ENCODE measurements at regions not wholly inside any gene's neighbourhood (a gene's known extent, or its start where the extent isn't known, plus 50 kb on each side); places are given as distances from the start of the nearest gene placed in this dataset.
"Not testable (repeated sequence)": the region's sequence is repeated elsewhere in the genome, so short reads cannot be mapped to it uniquely, and the experiment has no call there.

DNA sequence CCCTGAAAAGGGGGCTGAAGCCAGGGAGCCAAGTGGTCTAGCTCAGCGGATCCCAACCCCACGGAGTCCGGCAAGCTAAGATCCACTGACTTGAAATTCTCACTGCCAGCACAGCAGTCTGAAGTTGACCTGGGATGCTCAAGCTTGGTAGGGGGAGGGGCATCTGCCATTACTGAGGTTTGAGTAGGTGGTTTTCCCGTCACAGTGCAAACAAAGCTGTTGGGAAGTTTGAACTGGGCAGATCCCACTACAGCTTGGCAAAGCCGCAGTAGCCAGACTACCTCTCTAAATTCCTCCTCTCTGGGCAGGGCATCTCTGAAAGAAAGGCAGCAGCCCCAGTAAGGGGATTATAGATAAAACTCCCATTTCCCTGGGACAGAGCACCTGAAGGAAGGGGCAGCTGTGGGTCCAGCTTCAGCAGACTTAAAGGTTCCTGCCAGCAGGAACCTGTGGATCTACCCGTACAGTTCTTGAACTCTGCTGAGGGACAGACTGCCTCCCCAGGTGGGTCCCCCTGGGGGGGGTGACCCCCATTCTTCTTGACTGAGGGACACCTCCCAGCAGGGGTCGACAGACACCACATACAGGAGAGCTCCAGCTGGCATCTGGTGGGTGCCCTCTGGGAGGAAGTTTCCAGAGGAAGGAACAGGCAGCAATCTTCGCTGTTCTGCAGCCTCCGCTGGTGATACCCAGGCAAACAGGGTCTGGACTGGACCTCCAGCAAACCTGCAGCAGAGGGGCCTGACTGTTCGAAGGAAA is 156.4 kb upstream of the ETV3 start:
- not testable (repeated sequence) for DNase-seq (ENCODE audit: extremely low read depth, low read depth, low spot score)

DNA sequence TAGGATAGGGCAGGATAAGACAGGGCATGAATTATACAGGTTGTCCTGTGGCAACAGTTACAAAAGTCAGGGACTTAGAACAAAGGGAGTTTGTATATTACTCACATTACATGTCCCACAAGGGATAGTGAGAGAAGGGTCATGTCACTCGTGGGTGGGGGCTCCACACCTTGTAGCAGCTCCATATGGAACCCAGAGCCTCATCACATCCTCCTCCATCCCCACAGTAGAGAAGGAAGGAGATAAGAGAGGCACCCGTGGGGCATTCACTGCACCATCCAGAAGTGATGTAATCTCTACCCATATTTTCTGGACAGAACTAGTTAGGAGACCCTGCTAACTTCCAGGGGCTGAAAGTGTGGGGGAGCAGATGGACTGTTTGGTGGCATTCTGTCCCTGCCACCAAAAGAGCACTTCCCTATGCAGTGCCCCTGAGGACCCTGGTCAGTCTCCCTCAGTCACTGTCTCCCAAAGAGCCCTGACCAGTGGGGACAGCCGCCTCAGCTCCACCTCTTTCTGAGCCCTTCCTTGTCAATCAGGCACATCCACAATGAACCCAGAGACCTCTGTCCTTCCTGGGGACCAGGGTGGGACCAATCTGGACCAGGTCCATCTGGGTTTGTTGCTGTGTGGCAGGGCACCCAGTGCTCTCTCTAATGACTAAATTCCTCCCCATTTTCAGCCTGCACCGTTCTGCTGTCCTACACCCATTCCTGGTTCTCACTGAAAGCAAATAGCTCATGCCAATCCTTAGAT is 154.8 kb upstream of the ETV3 start:
- no peak for DNase-seq (ENCODE audit: extremely low read depth, low read depth, low spot score)

- no peak for DNase-seq (ENCODE audit: extremely low read depth, low read depth, low spot score)
Observed at GRCh38 chr1:157292302-157292701, 154.1 kb upstream of the ETV3 start.

DNA sequence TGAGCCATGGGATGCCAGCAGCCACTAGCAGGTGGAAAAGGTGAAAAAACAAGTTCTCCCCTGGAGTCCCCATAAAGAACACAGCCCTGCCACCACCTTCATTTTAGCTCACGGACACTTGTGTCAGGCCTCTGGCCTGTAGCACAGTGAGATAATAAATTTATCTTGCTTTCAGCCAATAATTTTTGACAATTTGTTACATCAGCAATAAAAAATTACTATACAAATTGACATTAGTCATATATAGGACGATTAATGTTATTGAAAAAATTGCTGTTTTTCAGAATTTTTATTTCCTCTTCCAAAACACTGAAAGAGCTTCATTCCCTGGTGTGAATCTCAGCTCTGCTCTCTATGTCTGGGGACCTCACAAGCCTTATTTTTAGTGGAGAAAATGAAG is 152.9 kb upstream of the ETV3 start:
- no peak for DNase-seq (ENCODE audit: extremely low read depth, low read depth, low spot score)

DNA sequence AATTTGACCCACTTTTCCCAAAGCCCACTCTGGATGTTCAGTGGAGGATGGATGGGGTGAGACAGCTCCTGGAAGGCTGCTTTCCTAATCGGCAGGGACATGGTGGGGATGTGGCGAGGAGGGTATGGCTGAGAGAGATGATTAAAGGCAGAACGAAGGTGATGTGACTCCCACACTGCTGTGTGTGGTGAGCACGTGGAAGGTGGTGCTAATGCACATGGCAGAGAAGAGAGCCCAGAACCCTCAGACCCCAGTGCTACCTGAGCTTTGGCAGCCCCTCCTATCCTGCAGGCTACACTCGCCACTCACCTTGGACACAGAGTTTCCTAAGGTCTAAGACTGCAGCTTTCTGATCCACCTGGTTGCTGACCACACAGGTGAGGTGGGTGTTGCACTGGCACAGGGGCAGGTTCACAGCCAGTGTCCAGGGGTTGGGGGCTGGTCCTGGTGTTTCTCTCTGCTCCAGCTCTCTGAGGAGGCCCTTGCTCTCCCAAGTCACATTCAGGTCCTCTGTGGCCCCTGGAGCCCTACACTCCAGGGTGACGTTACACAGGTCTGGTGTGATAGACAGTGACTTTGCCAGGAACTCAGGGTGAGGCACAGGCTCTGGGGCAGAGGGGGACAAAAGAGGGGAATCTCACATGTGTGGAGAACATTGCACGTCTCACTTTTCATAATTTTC is 151.4 kb upstream of the ETV3 start:
- no peak for DNase-seq (ENCODE audit: extremely low read depth, low read depth, low spot score)

GRCh38 chr1:157288996-157289395 is 150.8 kb upstream of the ETV3 start:
- DNase-seq (ENCODE audit: extremely low read depth, low read depth, low spot score): no peak

DNA sequence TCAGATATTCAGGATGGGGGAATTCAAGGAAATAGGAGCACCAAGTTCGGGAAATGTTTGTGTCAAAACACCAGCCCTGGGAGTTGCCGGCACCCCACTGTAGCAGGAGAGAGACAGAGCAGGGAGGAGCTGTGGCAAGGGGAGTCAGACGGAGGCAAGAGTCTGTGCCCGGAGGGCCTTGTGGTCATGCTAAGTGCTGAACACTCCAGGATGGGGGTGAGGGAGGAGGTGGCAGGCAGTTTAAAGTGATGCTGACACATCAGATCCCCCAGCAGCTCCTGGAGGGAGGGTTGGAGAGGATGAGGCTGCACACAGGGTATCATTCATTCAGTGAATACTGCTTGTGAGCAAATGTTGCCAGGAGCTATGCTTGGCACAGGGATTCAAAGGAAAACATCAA is 150.3 kb upstream of the ETV3 start:
- no peak for DNase-seq (ENCODE audit: extremely low read depth, low read depth, low spot score)

- no peak for DNase-seq (ENCODE audit: extremely low read depth, low read depth, low spot score)
Observed at GRCh38 chr1:157288006-157288405, 149.8 kb upstream of the ETV3 start.

- no peak for DNase-seq (ENCODE audit: extremely low read depth, low read depth, low spot score)
Observed at GRCh38 chr1:157287462-157287861, 149.3 kb upstream of the ETV3 start.

GRCh38 chr1:157286646-157287420 is 148.6 kb upstream of the ETV3 start:
- DNase-seq (ENCODE audit: extremely low read depth, low read depth, low spot score): no peak

- DNase-seq (ENCODE audit: extremely low read depth, low read depth, low spot score): no peak
Observed at GRCh38 chr1:157286096-157286495, 147.9 kb upstream of the ETV3 start.

DNA sequence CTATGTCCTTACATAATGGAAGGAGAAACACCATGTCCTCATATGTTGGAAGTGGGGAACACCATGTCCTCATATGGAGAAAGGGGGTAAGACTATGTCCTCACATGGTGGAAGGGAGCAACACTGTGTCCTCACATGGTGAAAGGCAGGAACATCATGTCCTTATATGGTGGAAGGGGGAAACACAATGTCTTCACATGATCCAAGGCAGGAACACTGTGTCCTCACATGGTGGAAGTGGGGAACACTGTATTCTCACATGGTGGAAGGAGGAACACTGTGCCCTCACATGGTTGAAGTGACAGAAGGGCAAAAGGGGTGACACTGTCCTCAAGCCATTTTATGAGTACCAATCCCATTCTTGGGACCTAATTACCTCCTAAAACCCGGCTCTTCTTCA is 146.3 kb upstream of the ETV3 start:
- no peak for DNase-seq (ENCODE audit: extremely low read depth, low read depth, low spot score)

DNA sequence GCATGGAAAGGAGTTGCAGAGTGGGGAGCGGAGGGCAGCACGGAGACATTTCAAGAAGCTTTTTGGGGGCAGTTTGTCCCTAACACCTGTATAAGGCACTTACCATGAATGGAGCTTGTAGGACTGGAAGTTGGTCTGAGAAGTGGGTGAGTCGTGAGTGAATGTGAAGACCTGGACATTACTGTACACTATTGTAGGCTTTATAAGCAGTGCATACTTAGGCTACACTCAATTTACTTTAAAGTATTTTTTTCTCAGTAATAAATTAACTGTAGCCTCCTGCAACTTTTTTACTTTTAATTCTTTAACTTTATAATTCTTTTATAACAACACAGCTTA is 141.6 kb upstream of the ETV3 start:
- no peak for DNase-seq (ENCODE audit: extremely low read depth, low read depth, low spot score)

DNA sequence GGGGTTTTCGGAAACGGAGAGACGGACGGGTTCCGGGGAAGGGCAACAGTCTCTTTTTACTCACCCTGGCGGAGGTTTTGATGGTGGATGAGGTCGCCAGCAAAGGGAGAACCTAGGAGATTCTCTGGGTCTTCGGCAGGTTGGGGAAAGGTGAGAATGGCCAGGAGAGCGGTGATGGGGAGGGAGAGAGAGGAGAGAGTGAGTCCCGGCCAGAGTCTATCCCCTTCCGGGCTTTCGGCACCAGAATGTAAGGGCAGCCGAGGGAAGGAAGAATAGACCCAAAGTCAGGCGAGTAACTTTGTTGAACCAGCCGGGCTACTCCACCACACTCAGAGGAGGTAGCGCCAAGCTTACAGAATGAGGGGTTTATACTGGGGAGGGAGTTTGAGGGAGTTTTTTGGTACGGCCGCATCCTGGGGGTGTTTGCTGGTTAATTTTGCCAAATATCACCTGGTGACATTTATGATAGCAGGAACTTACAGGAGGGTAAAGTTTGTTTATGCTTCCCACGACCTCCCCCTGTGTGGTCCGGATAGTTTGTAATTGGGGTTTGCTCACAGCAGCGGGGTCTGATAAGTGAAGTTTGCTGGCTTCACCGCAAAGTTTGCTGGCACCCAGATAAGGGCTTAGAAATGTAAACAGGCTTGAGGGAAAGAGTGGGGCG is 141.1 kb upstream of the ETV3 start:
- DNase-seq (ENCODE audit: extremely low read depth, low read depth, low spot score): no peak

- DNase-seq (ENCODE audit: extremely low read depth, low read depth, low spot score): no peak
Observed at GRCh38 chr1:157278383-157279137, 140.4 kb upstream of the ETV3 start.

GRCh38 chr1:157277913-157278312 is 139.7 kb upstream of the ETV3 start:
- no peak for DNase-seq (ENCODE audit: extremely low read depth, low read depth, low spot score)

GRCh38 chr1:157277281-157277680 is 139.1 kb upstream of the ETV3 start:
- DNase-seq (ENCODE audit: extremely low read depth, low read depth, low spot score): no peak

- DNase-seq (ENCODE audit: extremely low read depth, low read depth, low spot score): no peak
Observed at GRCh38 chr1:157274698-157275534, 136.7 kb upstream of the ETV3 start.
